ENCODE measurements at regions not wholly inside any gene's neighbourhood (a gene's known extent, or its start where the extent isn't known, plus 50 kb on each side); places are given as distances from the start of the nearest gene placed in this dataset.
A peak's percentile ranks its signal among the peaks of the same experiment; 100 is the strongest.
"Not testable (repeated sequence)": the region's sequence is repeated elsewhere in the genome, so short reads cannot be mapped to it uniquely, and the experiment has no call there.

DNA sequence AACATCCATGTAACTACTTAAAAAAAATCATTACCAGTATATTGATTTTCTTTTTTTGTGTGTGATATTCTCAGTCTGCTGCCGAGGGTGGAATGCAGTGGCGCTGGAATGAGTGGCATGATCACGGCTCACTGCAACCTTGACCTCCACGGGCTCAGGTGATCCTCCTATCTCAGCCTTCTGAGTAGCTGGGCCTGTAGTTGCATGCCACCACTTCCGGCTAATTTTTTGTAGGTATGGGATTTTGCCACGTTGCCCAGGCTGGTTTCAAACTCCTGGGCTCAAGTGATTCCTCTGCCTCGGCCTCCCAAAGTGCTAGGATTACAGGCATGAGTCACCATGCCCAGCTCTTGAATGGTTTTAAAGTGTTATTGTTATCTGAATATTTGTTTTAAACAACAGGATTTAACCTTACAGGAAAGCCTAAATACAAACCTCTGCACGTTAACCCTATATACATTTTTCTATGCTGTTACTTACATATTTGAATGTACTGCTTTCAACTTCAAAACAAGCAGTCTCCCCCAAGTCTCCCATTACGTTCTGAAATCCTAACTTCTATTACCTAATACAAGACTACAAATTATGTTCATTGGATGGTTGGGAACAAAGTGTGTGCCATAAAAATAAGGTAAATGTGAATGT is 61.7 kb downstream of the KPNA2 start:
- no peak for DNase-seq (ENCODE audit: low read depth)
- TF ChIP-seq, protein P1, sequence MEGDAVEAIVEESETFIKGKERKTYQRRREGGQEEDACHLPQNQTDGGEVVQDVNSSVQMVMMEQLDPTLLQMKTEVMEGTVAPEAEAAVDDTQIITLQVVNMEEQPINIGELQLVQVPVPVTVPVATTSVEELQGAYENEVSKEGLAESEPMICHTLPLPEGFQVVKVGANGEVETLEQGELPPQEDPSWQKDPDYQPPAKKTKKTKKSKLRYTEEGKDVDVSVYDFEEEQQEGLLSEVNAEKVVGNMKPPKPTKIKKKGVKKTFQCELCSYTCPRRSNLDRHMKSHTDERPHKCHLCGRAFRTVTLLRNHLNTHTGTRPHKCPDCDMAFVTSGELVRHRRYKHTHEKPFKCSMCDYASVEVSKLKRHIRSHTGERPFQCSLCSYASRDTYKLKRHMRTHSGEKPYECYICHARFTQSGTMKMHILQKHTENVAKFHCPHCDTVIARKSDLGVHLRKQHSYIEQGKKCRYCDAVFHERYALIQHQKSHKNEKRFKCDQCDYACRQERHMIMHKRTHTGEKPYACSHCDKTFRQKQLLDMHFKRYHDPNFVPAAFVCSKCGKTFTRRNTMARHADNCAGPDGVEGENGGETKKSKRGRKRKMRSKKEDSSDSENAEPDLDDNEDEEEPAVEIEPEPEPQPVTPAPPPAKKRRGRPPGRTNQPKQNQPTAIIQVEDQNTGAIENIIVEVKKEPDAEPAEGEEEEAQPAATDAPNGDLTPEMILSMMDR (conservative IDR thresholded peaks at IDR 0.05; ENCODE audit: low read length) = no peak
- H3K4me3 ChIP-seq (ENCODE audit: low read length) = no peak overlapping the region

DNA sequence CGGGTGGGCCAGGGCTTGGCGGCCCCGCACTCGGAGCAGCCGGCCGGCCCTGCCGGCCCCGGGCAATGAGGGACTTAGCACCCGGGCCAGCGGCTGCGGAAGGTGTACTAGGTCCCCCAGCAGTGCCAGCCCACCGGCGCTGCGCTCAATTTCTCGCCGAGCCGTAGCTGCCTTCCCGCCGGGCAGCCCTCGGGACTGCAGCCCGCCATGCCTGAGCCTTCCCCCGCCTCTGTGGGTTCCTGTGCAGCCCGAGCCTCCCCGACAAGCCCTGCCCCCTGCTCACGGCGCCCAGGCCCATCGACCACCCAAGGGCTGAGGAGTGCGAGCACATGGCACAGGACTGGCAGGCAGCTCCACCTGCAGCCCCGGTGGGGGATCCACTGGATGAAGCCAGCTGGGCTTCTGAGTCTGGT is 63.8 kb downstream of the KPNA2 start:
- not testable (repeated sequence) for H3K4me3 ChIP-seq (ENCODE audit: low read length); DNase-seq (ENCODE audit: low read depth)

DNA sequence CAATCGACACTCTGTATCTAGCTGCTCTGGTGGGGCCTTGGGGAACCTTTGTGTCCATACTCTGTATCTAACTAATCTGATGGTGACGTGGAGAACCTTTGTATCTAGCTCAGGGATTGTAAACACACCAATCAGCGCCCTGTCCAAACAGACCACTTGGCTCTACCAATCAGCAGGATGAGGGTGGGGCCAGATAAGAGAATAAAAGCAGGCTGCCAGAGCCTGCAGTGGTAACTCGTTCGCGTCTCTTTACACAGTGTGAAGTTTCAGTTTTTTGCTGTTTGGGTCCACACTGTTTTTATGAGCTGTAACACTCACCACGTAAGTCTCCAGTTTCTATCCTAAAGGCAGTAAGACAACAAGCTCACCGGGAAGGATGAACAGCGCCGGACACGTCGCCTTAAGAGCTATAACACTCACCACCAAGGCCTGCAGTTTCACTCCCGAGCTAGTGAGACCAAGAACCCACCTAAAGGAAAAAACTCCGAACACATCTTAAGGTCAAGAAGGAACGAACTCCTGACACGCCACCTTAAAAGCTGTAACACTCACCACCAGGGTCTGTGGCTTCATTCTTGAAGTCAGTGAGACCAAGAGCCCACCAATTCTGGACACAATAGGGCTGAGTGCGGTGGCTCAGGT is 64.6 kb downstream of the KPNA2 start:
- no peak overlapping the region for H3K4me3 ChIP-seq (ENCODE audit: low read length)
- DNase-seq (ENCODE audit: low read depth) = no peak
- TF ChIP-seq, protein P1 (conservative IDR thresholded peaks at IDR 0.05; ENCODE audit: low read length) = no peak

DNA sequence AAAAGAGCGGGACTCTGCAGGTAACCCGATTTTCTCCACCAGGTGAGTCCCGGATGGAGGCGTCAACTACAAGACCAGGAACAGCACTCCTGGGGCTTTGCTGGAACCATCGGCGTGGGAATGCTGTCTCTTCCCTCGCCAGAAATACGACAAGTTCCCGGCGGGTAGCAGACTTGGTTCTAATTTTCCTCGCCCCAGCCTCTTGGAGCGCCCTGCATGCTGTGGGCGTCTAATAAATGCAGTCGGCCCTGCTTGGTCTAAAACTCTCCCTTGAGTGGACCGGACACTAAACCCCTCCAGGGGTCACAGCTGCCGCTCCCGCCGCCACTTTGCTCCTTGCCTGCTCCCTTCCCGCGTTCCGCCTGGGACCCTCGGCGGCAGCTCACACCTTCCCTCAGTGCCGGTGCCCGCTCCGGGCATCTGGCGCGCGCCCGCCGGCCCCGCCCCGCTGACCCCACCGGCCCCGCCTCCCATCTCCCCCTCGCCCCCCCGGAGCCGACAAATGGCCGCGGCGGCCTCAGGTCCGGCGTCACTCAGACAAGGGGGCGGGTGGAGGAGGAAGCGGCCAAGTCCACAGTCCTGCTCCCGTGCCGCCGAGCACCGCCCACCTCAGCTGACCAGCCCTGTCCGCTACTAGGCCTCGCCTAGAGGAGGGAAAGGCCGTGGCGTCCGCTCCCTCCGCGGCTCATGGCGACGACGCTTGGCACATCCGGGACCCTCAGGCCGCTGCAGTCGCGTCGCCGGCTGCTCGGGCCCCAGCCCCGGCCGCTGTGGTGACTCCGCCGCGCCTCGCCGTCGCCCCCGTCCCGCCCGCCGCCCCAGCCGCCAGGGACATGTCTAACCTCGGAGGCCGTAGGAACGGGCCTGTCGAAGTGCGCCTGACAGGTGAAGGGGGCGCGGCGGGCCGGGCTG is 65.8 kb downstream of the KPNA2 start:
- DNase-seq (ENCODE audit: low read depth) = peak; percentile 85
- TF ChIP-seq, protein P1 (conservative IDR thresholded peaks at IDR 0.05; ENCODE audit: low read length) = no peak
- peak overlapping the region; percentile 71 for H3K4me3 ChIP-seq (ENCODE audit: low read length)

DNA sequence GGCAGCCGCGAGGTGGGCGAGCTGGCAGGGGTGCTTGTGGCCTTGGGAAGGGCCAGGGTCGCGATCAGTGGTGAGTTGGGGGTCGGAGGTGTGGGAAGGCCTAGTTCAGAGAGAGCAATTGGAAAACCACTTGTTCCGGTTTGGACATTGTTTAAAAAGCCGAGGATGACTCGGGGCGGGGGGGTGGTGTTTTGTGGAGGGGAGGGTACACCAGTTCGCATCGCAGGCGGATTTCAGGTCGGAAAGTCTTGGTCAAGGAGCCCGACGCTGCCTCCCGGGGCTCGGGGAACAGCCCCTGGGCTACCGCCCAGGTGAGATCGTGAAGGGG is 66.4 kb downstream of the KPNA2 start:
- DNase-seq (ENCODE audit: low read depth) = no peak
- peak overlapping the region; percentile 71 for H3K4me3 ChIP-seq (ENCODE audit: low read length)
- TF ChIP-seq, protein P1 (conservative IDR thresholded peaks at IDR 0.05; ENCODE audit: low read length) = no peak

DNA sequence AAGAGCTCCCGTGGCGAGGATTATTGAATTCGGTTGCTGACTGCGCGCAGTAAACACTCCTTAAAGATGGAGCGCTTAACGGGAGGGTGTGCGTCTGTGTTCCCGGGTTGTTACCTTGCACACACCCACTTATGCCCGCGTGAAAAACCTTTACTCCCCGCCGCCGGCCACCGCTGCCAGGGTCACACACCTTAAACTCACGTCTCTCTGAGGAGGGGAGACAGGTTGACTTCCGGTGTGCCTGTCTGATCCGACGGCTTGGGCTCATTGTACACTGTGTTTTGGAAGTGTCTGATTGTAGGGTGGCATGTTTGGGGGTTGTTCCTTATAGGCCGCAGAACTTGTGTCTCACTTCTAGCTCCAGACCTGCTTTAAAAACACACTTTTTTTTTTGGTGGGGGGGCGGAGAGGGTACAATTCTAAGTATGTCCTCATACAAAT is 66.8 kb downstream of the KPNA2 start:
- H3K4me3 ChIP-seq (ENCODE audit: low read length) = peak overlapping the region; percentile 71
- TF ChIP-seq, protein P1 (conservative IDR thresholded peaks at IDR 0.05; ENCODE audit: low read length) = no peak
- DNase-seq (ENCODE audit: low read depth) = no peak

DNA sequence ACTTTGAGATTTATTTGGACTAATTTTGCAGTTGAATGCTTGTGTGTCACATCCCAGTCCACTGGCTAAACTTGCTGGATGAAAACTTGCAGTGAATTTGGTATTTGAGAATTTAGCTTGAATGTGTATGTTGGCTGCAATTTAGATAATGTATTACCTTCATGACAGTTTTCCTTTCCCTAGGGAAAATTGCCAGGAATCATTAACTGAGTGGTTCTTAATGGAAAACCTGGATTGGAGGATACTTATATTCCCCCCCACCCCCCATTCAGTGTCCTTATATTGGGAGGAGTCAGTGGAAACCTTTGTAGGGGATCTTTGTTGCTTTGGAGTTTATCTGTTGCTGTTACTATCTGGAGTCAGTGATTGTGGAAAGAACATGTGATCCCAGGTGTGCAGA is 67.6 kb downstream of the KPNA2 start:
- TF ChIP-seq, protein P1 (conservative IDR thresholded peaks at IDR 0.05; ENCODE audit: low read length) = no peak
- no peak for DNase-seq (ENCODE audit: low read depth)
- H3K4me3 ChIP-seq (ENCODE audit: low read length) = peak overlapping the region; percentile 71

Measured in AG10803 (cell line).